Neuronal stem cell (in vitro differentiated cells): ENCODE measurements at regions not wholly inside any gene's neighbourhood (a gene's known extent, or its start where the extent isn't known, plus 50 kb on each side); places are given as distances from the start of the nearest gene placed in this dataset.
A peak's percentile ranks its signal among the peaks of the same experiment; 100 is the strongest.

Source experiments
- DNase-seq: peaks from one replicate; pipeline ENCODE4 v3.0.0-alpha.2; 2013; ENCODE audit warnings: low spot score
- H2AFZ ChIP-seq: one replicate; pipeline ENCODE4 v1.6.1; 2013; ENCODE audit warnings: mild to moderate bottlenecking, low read length, inconsistent platforms
- H2AK5ac ChIP-seq: 2 replicates; pipeline ENCODE4 v1.6.1; 2013; ENCODE audit warnings: low read depth, mild to moderate bottlenecking, inconsistent platforms, low read length, moderate library complexity, mixed read lengths
- H2BK120ac ChIP-seq: 2 replicates; pipeline ENCODE4 v1.6.1; 2013; ENCODE audit warnings: low read depth, mild to moderate bottlenecking, inconsistent platforms, low read length, moderate library complexity, mixed read lengths
- H2BK12ac ChIP-seq: one replicate; pipeline ENCODE4 v1.6.1; 2013; ENCODE audit warnings: low read length, inconsistent platforms
- H2BK15ac ChIP-seq: 2 replicates; pipeline ENCODE4 v1.6.1; 2013; ENCODE audit warnings: mild to moderate bottlenecking, low read length, inconsistent platforms, mixed read lengths
- H2BK5ac ChIP-seq: one replicate; pipeline ENCODE4 v1.6.1; 2013; ENCODE audit warnings: inconsistent platforms, mild to moderate bottlenecking, low read length, moderate library complexity
- H3K14ac ChIP-seq: one replicate; pipeline ENCODE4 v1.6.1; 2013; ENCODE audit warnings: low read length, inconsistent platforms
- H3K18ac ChIP-seq: 2 replicates; pipeline ENCODE4 v1.6.1; 2013; ENCODE audit warnings: low read length, inconsistent platforms
- H3K23ac ChIP-seq: 2 replicates; pipeline ENCODE4 v1.6.1; 2013; ENCODE audit warnings: low read depth, mild to moderate bottlenecking, mixed read lengths, low read length, inconsistent platforms; ENCODE audit not compliant: poor library complexity
- H3K27ac ChIP-seq: replicated peaks from 3 replicates; pipeline ENCODE4 v1.5.1; 2013; ENCODE audit warnings: low read length, inconsistent platforms
- H3K27me3 ChIP-seq, 3 experiments: 2 replicates each; pipeline ENCODE4 v1.6.1; 2013; ENCODE audit warnings: low read length in 3 of 3, mild to moderate bottlenecking in 2 of 3, inconsistent platforms in 1 of 3, low read depth in 1 of 3, mixed read lengths in 1 of 3, moderate library complexity in 1 of 3; ENCODE audit not compliant: control insufficient read depth in 3 of 3, insufficient read depth in 3 of 3
- H3K36me3 ChIP-seq, 2 donors: replicated peaks in 1 of 2; 2 replicates each; pipeline ENCODE4 v1.6.1; 2013; ENCODE audit warnings: low read length in 2 of 2; ENCODE audit not compliant: control insufficient read depth in 2 of 2, insufficient read depth in 2 of 2
- H3K4ac ChIP-seq: 2 replicates; pipeline ENCODE4 v1.6.1; 2013; ENCODE audit warnings: inconsistent platforms, mild to moderate bottlenecking, low read length, moderate library complexity
- H3K4me1 ChIP-seq, 2 donors: 1 replicate in 1 of 2; 2 replicates in 1 of 2; pipeline ENCODE4 v1.6.1; 2013; ENCODE audit warnings: low read length in 2 of 2, low read depth in 1 of 2; ENCODE audit not compliant: control insufficient read depth in 2 of 2, insufficient read depth in 1 of 2
- H3K4me2 ChIP-seq: one replicate; pipeline ENCODE4 v1.6.1; 2013; ENCODE audit warnings: mild to moderate bottlenecking, low read length, inconsistent platforms; ENCODE audit not compliant: insufficient read depth, poor library complexity, severe bottlenecking
- H3K4me3 ChIP-seq, 2 donors: 2 replicates each; pipeline ENCODE4 v1.5.1; 2013; ENCODE audit warnings: low read length in 2 of 2, mild to moderate bottlenecking in 2 of 2, inconsistent platforms in 1 of 2, moderate library complexity in 1 of 2
- H3K79me1 ChIP-seq: one replicate; pipeline ENCODE4 v1.6.1; 2013; ENCODE audit warnings: low read depth, mild to moderate bottlenecking, inconsistent platforms, low read length, moderate library complexity
- H3K9ac ChIP-seq: one replicate; pipeline ENCODE4 v1.6.1; 2013; ENCODE audit warnings: mild to moderate bottlenecking, low read depth, low read length, inconsistent platforms; ENCODE audit not compliant: poor library complexity
- H3K9me3 ChIP-seq, 2 donors: replicated peaks in 1 of 2; 2 replicates each; pipeline versions ENCODE3 to v1.6.1; 2013; ENCODE audit warnings: low read length in 2 of 2, mild to moderate bottlenecking in 2 of 2, inconsistent platforms in 1 of 2, low read depth in 1 of 2, mixed read lengths in 1 of 2, moderate library complexity in 1 of 2; ENCODE audit not compliant: control insufficient read depth in 2 of 2, insufficient read depth in 1 of 2
- H4K8ac ChIP-seq: one replicate; pipeline ENCODE4 v1.6.1; 2013; ENCODE audit warnings: low read depth, mild to moderate bottlenecking, inconsistent platforms, low read length, moderate library complexity
- H4K91ac ChIP-seq: one replicate; pipeline ENCODE4 v1.6.1; 2013; ENCODE audit warnings: low read length, low read depth, mild to moderate bottlenecking, inconsistent platforms; ENCODE audit not compliant: poor library complexity
- WGBS, 2 donors: extraction: QIAGEN DNeasy Blood & Tissue Kit; methylation state at CpG; one replicate each; pipeline ENCODE4 v1.1.7; 2013; ENCODE audit warnings: missing lambda C conversion rate in 2 of 2, mixed read lengths in 1 of 2; ENCODE audit not compliant: insufficient read length in 2 of 2, insufficient replicate concordance in 1 of 2; ENCODE audit errors: extremely low coverage in 2 of 2; 5-methylcytosine and 5-hydroxymethylcytosine counted together

DNA sequence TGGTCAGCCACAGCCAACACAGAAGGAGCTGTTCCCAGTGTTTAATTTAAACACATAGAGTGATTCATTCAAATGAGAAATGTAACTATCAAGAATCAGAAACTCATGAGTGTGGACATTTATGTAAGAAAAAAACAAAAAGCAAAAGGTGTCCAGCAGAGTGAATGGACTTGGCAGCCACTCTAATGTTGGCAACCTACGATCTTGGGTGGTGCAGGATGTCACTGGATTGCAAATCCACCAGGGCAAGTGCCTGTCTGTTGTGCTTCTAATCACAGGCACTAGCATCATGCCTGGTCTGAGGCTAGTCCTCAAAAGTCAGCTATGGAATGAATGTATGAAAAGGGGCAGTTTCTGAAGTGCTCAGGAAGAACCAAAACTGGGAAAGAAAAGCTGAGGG lies 277.7 kb upstream of the CLNK start:
- no peak overlapping the region for H3K23ac ChIP-seq
- H2BK5ac ChIP-seq: no peak overlapping the region
- no peak for DNase-seq
- H4K91ac ChIP-seq: no peak overlapping the region
- H3K9me3 ChIP-seq: peaks cover 0 to 8% of the 10 kb centered on the region in 2 donors
- no peak overlapping the region for H2AK5ac ChIP-seq
- no peak overlapping the region for H4K8ac ChIP-seq
- H3K27ac ChIP-seq: no peak overlapping the region
- H3K27me3 ChIP-seq: no peaks in the 10 kb centered on the region
- H2BK15ac ChIP-seq: no peak overlapping the region
- H3K4me2 ChIP-seq: no peak overlapping the region
- no peak overlapping the region for H2BK12ac ChIP-seq
- peaks cover 0 to 2% of the 10 kb centered on the region in 2 donors for H3K36me3 ChIP-seq
- H3K9ac ChIP-seq: no peak overlapping the region
- H3K18ac ChIP-seq: no peak overlapping the region
- WGBS, 2 donors: no CpG with 5 or more reads among the region's 1 CpG
- no peak overlapping the region for H3K4ac ChIP-seq
- H3K4me1 ChIP-seq: peaks cover 5 to 18% of the 10 kb centered on the region in 2 donors
- no peak overlapping the region for H3K14ac ChIP-seq
- no peak overlapping the region for H2BK120ac ChIP-seq
- no peak overlapping the region for H3K4me3 ChIP-seq
- no peaks in the 10 kb centered on the region for H3K79me1 ChIP-seq
- no peak overlapping the region for H2AFZ ChIP-seq

DNA sequence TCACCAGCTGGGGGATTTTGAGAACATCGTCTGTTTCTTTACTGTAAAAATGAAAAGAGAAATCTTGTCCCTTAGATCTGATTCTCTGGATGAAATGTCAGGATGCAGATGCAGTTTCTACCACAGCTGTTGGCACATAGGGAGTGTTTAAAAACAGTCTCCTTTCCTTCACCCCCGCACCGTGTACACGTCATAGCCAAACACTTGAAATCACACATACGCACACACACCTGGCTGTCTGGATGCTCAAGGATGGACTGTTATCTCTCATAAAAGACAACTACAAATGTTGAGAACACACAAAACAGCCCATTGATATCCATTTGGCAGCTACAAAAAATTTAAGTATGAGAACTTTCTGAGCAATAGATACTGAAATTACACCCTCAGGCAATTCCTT lies 275.8 kb upstream of the CLNK start:
- DNase-seq: no peak
- H3K18ac ChIP-seq: no peak overlapping the region
- no peaks in the 10 kb centered on the region for H3K27me3 ChIP-seq
- H3K9ac ChIP-seq: no peak overlapping the region
- no peak overlapping the region for H2AFZ ChIP-seq
- H3K4me2 ChIP-seq: no peak overlapping the region
- no peak overlapping the region for H4K8ac ChIP-seq
- H3K14ac ChIP-seq: no peak overlapping the region
- no peak overlapping the region for H2AK5ac ChIP-seq
- H3K27ac ChIP-seq: no peak overlapping the region
- no peaks in the 10 kb centered on the region for H3K79me1 ChIP-seq
- H3K36me3 ChIP-seq: peaks cover 0 to 2% of the 10 kb centered on the region in 2 donors
- no peak overlapping the region for H2BK15ac ChIP-seq
- no peak overlapping the region for H3K23ac ChIP-seq
- H3K4me3 ChIP-seq: no peak overlapping the region
- H4K91ac ChIP-seq: no peak overlapping the region
- no peak overlapping the region for H2BK120ac ChIP-seq
- H2BK5ac ChIP-seq: no peak overlapping the region
- H3K4me1 ChIP-seq: peaks cover 5 to 18% of the 10 kb centered on the region in 2 donors
- H3K4ac ChIP-seq: no peak overlapping the region
- peaks cover 0 to 7% of the 10 kb centered on the region in 2 donors for H3K9me3 ChIP-seq
- no CpG with 5 or more reads among the region's 5 CpGs for WGBS, 2 donors
- H2BK12ac ChIP-seq: no peak overlapping the region

DNA sequence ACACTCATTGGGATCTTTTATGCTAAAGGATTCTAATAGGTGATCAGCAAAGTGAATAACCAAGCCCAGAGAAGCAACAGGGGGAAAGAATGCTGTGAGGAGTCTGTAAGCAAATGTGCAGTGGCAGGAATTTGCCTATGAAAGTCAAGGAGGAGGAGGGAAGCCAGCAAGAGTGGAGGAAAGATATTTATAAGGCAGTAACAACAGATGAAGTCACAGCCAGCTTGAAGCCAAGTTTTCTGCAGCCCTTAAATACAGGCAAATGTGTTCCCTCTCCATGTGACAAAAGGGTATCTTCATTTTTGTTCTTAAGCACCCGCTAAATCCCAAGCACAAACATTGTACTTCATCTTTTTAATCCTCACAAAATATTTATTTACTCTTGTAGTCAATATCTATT lies 275.0 kb upstream of the CLNK start:
- 100% methylated on average over 1 of the region's 1 CpG; no CpG with 5 or more reads in 1 of the 2 donors for WGBS, 2 donors
- Histone ChIP-seq H3K79me1 (no peaks in the 10 kb centered on the region), H3K4ac (no peak overlapping the region), H3K9me3 (peaks cover 0 to 7% of the 10 kb centered on the region in 2 donors), H3K9ac (no peak overlapping the region), H3K18ac (no peak overlapping the region), H3K36me3 (peaks cover 0 to 2% of the 10 kb centered on the region in 2 donors), H3K14ac (no peak overlapping the region), H3K4me2 (no peak overlapping the region), H3K23ac (no peak overlapping the region), H2BK120ac (no peak overlapping the region), H3K4me3 (no peak overlapping the region), H3K27me3 (no peaks in the 10 kb centered on the region), H2AK5ac (no peak overlapping the region), H2BK15ac (no peak overlapping the region), H3K27ac (no peak overlapping the region), H4K8ac (no peak overlapping the region), H3K4me1 (peaks cover 5 to 16% of the 10 kb centered on the region in 2 donors), H2AFZ (no peak overlapping the region), H4K91ac (no peak overlapping the region), H2BK12ac (no peak overlapping the region), H2BK5ac (no peak overlapping the region)
- no peak for DNase-seq

DNA sequence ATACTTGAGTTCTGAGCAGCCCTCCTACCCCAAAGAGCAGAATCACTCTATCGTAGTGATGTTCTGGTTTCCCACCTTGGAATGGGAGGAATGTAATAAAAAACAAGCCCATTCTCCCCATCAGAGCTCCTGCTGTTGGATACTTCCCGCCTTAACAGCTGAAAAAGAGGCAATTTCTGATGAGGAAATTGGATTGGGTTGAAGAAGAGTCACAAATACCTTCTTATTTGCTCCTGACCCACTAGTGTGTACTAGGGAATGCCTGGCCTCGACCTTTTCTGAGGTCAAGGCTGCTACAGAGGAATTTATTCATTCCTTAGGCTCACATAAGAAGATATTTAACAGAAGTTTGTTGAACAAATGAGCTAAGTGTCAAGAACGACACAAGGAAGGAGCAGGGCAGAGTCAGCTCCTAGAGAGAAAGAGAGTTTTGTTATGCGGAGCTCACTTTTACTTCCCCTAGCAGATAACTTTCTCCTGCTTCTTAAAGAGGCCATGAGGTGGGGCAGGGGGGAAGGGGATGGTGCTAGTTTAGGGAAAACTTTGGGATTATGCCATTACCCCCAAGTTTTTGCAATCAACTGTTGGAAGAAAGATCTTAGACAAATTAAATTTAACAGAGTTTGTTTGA lies 273.8 kb upstream of the CLNK start:
- no peak overlapping the region for H3K4me3 ChIP-seq
- H2BK15ac ChIP-seq: no peak overlapping the region
- no peak overlapping the region for H3K4me2 ChIP-seq
- H3K18ac ChIP-seq: no peak overlapping the region
- no peak overlapping the region for H4K8ac ChIP-seq
- H2AK5ac ChIP-seq: no peak overlapping the region
- no peak overlapping the region for H2BK5ac ChIP-seq
- H3K9me3 ChIP-seq: no peaks in the 10 kb centered on the region
- no peaks in the 10 kb centered on the region for H3K27me3 ChIP-seq
- H3K14ac ChIP-seq: no peak overlapping the region
- H2BK12ac ChIP-seq: no peak overlapping the region
- WGBS, 2 donors: no CpG with 5 or more reads among the region's 5 CpGs
- H3K9ac ChIP-seq: no peak overlapping the region
- H4K91ac ChIP-seq: no peak overlapping the region
- DNase-seq: no peak
- no peak overlapping the region for H3K4ac ChIP-seq
- H3K27ac ChIP-seq: no peak overlapping the region
- no peak overlapping the region for H3K23ac ChIP-seq
- no peaks in the 10 kb centered on the region for H3K79me1 ChIP-seq
- no peaks in the 10 kb centered on the region for H3K36me3 ChIP-seq
- H2AFZ ChIP-seq: peak overlapping the region; percentile 67
- no peak overlapping the region for H2BK120ac ChIP-seq
- H3K4me1 ChIP-seq: peaks cover 0 to 7% of the 10 kb centered on the region in 2 donors
